Islet precursor cell (in vitro differentiated cells): ENCODE measurements at regions not wholly inside any gene's neighbourhood (a gene's known extent, or its start where the extent isn't known, plus 50 kb on each side); places are given as distances from the start of the nearest gene placed in this dataset.
"Not testable (repeated sequence)": the region's sequence is repeated elsewhere in the genome, so short reads cannot be mapped to it uniquely, and the experiment has no call there.

Source experiments
- DNase-seq: peaks from one replicate; pipeline ENCODE4 v3.0.0-alpha.2; 2018

- DNase-seq = no peak
Measured at GRCh38 chr5:62046191-62046590, 259.8 kb upstream of the KIF2A start.

GRCh38 chr5:62051747-62052146, 254.3 kb upstream of the KIF2A start:
- DNase-seq = no peak

GRCh38 chr5:62059960-62060359, 246.0 kb upstream of the KIF2A start:
- DNase-seq = no peak

GRCh38 chr5:62065050-62065449, 241.0 kb upstream of the KIF2A start:
- DNase-seq = no peak

- no peak for DNase-seq
Measured at GRCh38 chr5:62066761-62067277, 239.2 kb upstream of the KIF2A start.

GRCh38 chr5:62068554-62068953, 237.5 kb upstream of the KIF2A start:
- no peak for DNase-seq

GRCh38 chr5:62077387-62077786, 228.6 kb upstream of the KIF2A start:
- DNase-seq = no peak

- DNase-seq = peak; percentile 61
Measured at GRCh38 chr5:62077823-62078550, 228.0 kb upstream of the KIF2A start.

GRCh38 chr5:62082370-62082801, 223.6 kb upstream of the KIF2A start:
- DNase-seq = no peak

- DNase-seq = no peak
Measured at GRCh38 chr5:62083247-62083646, 222.8 kb upstream of the KIF2A start.

GRCh38 chr5:62083661-62084060, 222.3 kb upstream of the KIF2A start:
- DNase-seq = no peak

GRCh38 chr5:62084391-62084790, 221.6 kb upstream of the KIF2A start:
- DNase-seq = no peak

GRCh38 chr5:62090953-62091352, 215.1 kb upstream of the KIF2A start:
- DNase-seq = no peak

GRCh38 chr5:62093411-62093810, 212.6 kb upstream of the KIF2A start:
- no peak for DNase-seq

GRCh38 chr5:62093976-62094375, 212.0 kb upstream of the KIF2A start:
- DNase-seq = peak; percentile 67

GRCh38 chr5:62097361-62097760, 208.6 kb upstream of the KIF2A start:
- no peak for DNase-seq

- no peak for DNase-seq
Measured at GRCh38 chr5:62100201-62100600, 205.8 kb upstream of the KIF2A start.

- DNase-seq = not testable (repeated sequence)
Measured at GRCh38 chr5:62103863-62104262, 202.1 kb upstream of the KIF2A start.

- no peak for DNase-seq
Measured at GRCh38 chr5:62111428-62111827, 194.6 kb upstream of the KIF2A start.

GRCh38 chr5:62112689-62113228, 193.2 kb upstream of the KIF2A start:
- no peak for DNase-seq

GRCh38 chr5:62115014-62115413, 191.0 kb upstream of the KIF2A start:
- DNase-seq = no peak

GRCh38 chr5:62124266-62124665, 181.7 kb upstream of the KIF2A start:
- DNase-seq = no peak

- no peak for DNase-seq
Measured at GRCh38 chr5:62126090-62126489, 179.9 kb upstream of the KIF2A start.

- DNase-seq = no peak
Measured at GRCh38 chr5:62127098-62127736, 178.8 kb upstream of the KIF2A start.
